ENCODE measurements at regions not wholly inside any gene's neighbourhood (a gene's known extent, or its start where the extent isn't known, plus 50 kb on each side); places are given as distances from the start of the nearest gene placed in this dataset.

DNA sequence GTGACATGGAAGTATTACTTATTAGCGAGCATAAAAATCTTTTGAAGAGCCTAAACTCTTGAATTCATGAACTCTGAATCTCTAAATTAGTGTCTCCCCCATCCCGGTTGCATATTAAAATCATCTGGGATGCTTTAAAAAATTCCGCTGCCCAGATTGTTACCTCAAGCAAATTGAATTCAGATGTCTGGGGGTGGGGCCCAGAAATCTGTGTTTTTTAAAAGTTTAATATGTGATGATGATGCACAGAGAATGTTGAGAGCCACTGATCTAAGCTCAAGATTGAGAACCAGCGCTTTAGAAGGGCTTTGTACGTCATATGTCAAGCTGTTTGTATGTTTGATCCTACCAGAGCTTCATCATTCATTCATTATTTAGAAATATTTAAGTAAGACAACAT, 446.8 kb downstream of the NUF2 start:
- TF ChIP-seq, protein P1, sequence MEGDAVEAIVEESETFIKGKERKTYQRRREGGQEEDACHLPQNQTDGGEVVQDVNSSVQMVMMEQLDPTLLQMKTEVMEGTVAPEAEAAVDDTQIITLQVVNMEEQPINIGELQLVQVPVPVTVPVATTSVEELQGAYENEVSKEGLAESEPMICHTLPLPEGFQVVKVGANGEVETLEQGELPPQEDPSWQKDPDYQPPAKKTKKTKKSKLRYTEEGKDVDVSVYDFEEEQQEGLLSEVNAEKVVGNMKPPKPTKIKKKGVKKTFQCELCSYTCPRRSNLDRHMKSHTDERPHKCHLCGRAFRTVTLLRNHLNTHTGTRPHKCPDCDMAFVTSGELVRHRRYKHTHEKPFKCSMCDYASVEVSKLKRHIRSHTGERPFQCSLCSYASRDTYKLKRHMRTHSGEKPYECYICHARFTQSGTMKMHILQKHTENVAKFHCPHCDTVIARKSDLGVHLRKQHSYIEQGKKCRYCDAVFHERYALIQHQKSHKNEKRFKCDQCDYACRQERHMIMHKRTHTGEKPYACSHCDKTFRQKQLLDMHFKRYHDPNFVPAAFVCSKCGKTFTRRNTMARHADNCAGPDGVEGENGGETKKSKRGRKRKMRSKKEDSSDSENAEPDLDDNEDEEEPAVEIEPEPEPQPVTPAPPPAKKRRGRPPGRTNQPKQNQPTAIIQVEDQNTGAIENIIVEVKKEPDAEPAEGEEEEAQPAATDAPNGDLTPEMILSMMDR (IDR thresholded peaks at IDR 0.05): no peak
- TF ChIP-seq POLR2A (IDR thresholded peaks at IDR 0.05): no peak
